WERI-Rb-1 (cell line): ENCODE measurements at regions not wholly inside any gene's neighbourhood (a gene's known extent, or its start where the extent isn't known, plus 50 kb on each side); places are given as distances from the start of the nearest gene placed in this dataset.

Source experiments
- DNase-seq: peaks from one replicate; pipeline ENCODE4 v3.0.0-alpha.2; 2020
- H3K27ac ChIP-seq: fragments of 250-450 bp; sonication (Bioruptor Pico); 2 replicates; pipeline ENCODE4 v1.5.1; 2020; ENCODE audit warnings: mild to moderate bottlenecking, moderate library complexity
- H3K27me3 ChIP-seq: fragments of 250-450 bp; sonication (Bioruptor Pico); 2 replicates; pipeline ENCODE4 v1.5.1; 2021; ENCODE audit warnings: mild to moderate bottlenecking, low read depth, moderate library complexity; ENCODE audit not compliant: insufficient read depth, severe bottlenecking
- H3K36me3 ChIP-seq: fragments of 250-450 bp; sonication (Bioruptor Pico); 2 replicates; pipeline ENCODE4 v1.5.1; 2020; ENCODE audit warnings: mild to moderate bottlenecking, moderate library complexity
- H3K4me3 ChIP-seq: 2 replicates; pipeline ENCODE4 v1.5.1; 2011; ENCODE audit warnings: low read depth, mild to moderate bottlenecking, control low read depth, low read length
- H3K9me3 ChIP-seq: fragments of 250-450 bp; sonication (Bioruptor Pico); 2 replicates; pipeline ENCODE4 v1.5.1; 2021; ENCODE audit warnings: mild to moderate bottlenecking, moderate library complexity; ENCODE audit not compliant: severe bottlenecking
- TF ChIP-seq, protein P1 (sequence below): IDR thresholded peaks from 2 replicates; pipeline ENCODE4 v1.5.1; 2011; ENCODE audit warnings: low read depth, mild to moderate bottlenecking, control low read depth, inconsistent platforms, low read length

DNA sequence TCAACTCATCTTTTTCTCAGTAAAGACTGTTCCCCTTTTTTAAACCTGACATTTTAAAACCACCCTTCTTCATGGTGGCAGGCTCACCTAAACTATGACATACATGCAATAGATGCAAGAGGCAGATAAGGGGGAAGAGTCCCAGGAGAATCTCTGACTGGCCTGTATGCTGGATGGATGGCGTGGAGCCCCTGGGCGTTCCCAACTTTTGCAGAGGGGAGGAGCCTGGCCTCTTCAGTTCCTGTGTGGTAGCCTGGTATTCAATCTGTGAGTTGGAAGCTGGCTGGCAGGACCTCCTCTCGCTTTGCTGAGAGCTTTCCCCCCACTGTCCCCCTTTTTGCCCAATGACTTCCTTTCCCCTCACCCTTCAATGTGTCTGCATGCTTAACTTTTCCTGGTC is 217.6 kb upstream of the CA10 start:
- no peak for DNase-seq
- TF ChIP-seq, protein P1, sequence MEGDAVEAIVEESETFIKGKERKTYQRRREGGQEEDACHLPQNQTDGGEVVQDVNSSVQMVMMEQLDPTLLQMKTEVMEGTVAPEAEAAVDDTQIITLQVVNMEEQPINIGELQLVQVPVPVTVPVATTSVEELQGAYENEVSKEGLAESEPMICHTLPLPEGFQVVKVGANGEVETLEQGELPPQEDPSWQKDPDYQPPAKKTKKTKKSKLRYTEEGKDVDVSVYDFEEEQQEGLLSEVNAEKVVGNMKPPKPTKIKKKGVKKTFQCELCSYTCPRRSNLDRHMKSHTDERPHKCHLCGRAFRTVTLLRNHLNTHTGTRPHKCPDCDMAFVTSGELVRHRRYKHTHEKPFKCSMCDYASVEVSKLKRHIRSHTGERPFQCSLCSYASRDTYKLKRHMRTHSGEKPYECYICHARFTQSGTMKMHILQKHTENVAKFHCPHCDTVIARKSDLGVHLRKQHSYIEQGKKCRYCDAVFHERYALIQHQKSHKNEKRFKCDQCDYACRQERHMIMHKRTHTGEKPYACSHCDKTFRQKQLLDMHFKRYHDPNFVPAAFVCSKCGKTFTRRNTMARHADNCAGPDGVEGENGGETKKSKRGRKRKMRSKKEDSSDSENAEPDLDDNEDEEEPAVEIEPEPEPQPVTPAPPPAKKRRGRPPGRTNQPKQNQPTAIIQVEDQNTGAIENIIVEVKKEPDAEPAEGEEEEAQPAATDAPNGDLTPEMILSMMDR: no peak
- peaks cover 6% of the 10 kb centered on the region for H3K27me3 ChIP-seq
- H3K27ac ChIP-seq: no peak overlapping the region
- no peak overlapping the region for H3K4me3 ChIP-seq
- no peaks in the 10 kb centered on the region for H3K36me3 ChIP-seq
- no peaks in the 10 kb centered on the region for H3K9me3 ChIP-seq

DNA sequence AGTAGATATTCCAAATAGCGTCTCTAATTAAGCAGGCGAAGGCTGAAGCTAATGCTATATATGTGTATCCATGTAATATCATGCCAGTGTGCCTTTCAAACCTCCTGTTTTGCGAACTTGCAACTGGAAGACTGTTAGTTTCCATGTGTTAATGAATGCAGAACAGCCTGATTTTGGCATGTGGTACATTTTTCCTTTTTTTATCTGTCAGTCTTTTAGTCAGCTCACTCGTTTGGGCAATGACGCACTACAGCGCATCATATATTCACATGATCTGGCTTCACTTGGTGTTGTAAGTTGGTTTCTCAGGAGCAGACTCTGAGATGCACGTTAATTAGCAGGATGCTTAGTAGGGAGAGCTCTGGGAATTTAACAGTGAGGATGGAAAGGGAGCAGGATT is 210.4 kb upstream of the CA10 start:
- TF ChIP-seq, protein P1: no peak
- H3K27ac ChIP-seq: no peak overlapping the region
- H3K9me3 ChIP-seq: no peaks in the 10 kb centered on the region
- no peaks in the 10 kb centered on the region for H3K36me3 ChIP-seq
- DNase-seq: no peak
- H3K27me3 ChIP-seq: peaks cover 5% of the 10 kb centered on the region
- no peak overlapping the region for H3K4me3 ChIP-seq

DNA sequence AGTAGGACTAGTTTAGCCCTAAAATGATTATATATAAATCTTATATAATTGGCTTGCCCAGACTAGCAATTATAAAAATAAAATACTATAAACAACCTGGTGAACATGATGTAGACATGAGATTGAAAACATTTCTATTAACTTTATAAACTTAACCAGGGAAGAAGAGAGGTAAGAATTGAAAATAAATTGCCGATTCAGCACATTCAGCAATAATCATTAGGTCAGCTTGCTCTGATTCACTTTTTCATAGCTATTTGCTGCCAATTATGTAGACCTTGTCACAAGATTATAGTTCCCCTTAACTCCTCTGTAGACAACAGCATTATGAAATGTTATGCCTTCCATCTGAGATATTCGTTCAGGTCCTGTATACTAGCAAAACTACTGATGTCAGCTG is 199.3 kb upstream of the CA10 start:
- no peaks in the 10 kb centered on the region for H3K36me3 ChIP-seq
- H3K9me3 ChIP-seq: peaks cover 5% of the 10 kb centered on the region
- DNase-seq: no peak
- TF ChIP-seq, protein P1: no peak
- no peak overlapping the region for H3K4me3 ChIP-seq
- H3K27me3 ChIP-seq: no peaks in the 10 kb centered on the region
- H3K27ac ChIP-seq: no peak overlapping the region

DNA sequence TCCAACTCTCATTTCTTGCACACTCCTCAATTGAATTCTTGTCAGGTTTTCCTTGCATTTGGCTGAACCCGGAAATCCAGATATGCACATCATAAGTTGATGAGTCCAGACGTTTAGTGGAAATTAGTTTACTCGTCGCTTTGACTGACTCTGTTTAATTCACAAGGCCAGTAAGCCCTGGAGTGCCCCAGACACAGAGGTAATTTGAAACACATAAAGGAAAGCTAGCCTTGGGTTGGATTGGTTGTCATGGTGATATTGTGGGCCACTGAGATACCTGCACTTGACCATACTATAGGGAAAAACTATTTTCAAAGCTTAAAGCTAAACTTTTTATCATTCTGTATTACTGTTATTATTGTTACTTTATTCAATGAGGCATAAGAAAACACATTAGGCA is 178.3 kb upstream of the CA10 start:
- TF ChIP-seq, protein P1: no peak
- Histone ChIP-seq H3K4me3 (no peak overlapping the region), H3K36me3 (no peaks in the 10 kb centered on the region), H3K9me3 (no peaks in the 10 kb centered on the region), H3K27me3 (no peaks in the 10 kb centered on the region), H3K27ac (no peak overlapping the region)
- no peak for DNase-seq

DNA sequence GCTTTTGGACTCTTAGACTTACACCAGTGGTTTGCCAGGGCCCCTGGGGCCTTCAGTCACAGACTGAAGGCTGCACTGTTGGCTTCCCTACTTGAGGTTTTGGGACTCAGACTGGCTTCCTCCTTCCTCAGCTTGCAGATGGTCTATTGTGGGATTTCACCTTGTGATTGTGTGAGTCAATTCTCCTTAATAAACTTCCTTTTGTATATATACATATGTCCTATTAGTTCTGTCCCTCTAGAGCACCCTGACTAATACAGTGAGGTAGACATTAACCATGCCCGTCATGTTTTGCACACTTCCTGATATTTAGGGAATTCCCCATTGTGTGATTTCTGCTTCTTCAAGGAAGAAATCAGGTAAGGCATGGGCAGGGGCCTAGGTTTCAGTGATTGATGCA is 147.8 kb upstream of the CA10 start:
- Histone ChIP-seq H3K9me3 (peaks cover 2% of the 10 kb centered on the region), H3K4me3 (no peak overlapping the region), H3K36me3 (no peaks in the 10 kb centered on the region), H3K27ac (no peak overlapping the region), H3K27me3 (no peaks in the 10 kb centered on the region)
- DNase-seq: no peak
- TF ChIP-seq, protein P1: no peak

DNA sequence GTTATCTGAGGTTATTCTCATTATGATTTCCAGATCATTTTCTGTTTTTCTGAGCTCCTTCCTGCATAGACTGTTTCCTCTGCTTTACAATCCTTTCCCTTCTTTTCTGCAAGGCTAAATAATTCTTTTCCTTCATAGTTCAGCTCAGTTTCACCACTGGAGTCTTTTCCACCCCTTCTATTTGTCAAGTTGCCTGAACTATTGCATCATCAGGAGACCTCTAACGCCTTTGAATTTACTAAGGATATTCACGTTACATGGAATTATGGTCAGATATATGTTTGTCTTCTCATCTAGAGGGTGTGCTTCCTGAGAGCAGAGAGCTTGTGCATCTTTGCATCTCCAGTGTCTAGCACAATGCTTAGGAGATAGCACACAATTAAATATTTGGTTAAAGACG is 140.4 kb upstream of the CA10 start:
- Histone ChIP-seq H3K27ac (no peak overlapping the region), H3K36me3 (no peaks in the 10 kb centered on the region), H3K27me3 (no peaks in the 10 kb centered on the region), H3K9me3 (no peaks in the 10 kb centered on the region), H3K4me3 (no peak overlapping the region)
- DNase-seq: no peak
- TF ChIP-seq, protein P1: no peak
